Femur (tissue), 1 donor: ENCODE measurements at regions not wholly inside any gene's neighbourhood (a gene's known extent, or its start where the extent isn't known, plus 50 kb on each side); places are given as distances from the start of the nearest gene placed in this dataset.

Experiments
- DNase-seq: peaks from one replicate; pipeline ENCODE4 v3.0.0-alpha.2; 2017

- peak; percentile 48 for DNase-seq
Measured at GRCh38 chr13:23488442-23488841, 54.9 kb upstream of the SACS start.

- DNase-seq, result no peak
Measured at GRCh38 chr13:23496255-23496654, 62.8 kb upstream of the SACS start.

GRCh38 chr13:23497191-23497590 is 63.7 kb upstream of the SACS start:
- no peak for DNase-seq

- no peak for DNase-seq
Measured at GRCh38 chr13:23500849-23501248, 67.3 kb upstream of the SACS start.

GRCh38 chr13:23504180-23504579 is 66.0 kb upstream of the TNFRSF19 start:
- DNase-seq, result no peak

GRCh38 chr13:23505007-23505406 is 65.2 kb upstream of the TNFRSF19 start:
- no peak for DNase-seq

GRCh38 chr13:23506071-23506806 is 64.0 kb upstream of the TNFRSF19 start:
- DNase-seq, result peak; percentile 33

- DNase-seq, result no peak
Measured at GRCh38 chr13:23506807-23507291, 63.4 kb upstream of the TNFRSF19 start.

- no peak for DNase-seq
Measured at GRCh38 chr13:23509781-23510543, 60.2 kb upstream of the TNFRSF19 start.

- no peak for DNase-seq
Measured at GRCh38 chr13:23510544-23510916, 59.7 kb upstream of the TNFRSF19 start.

GRCh38 chr13:23510979-23511735 is 59.1 kb upstream of the TNFRSF19 start:
- peak; percentile 30 for DNase-seq

GRCh38 chr13:23512762-23513395 is 57.3 kb upstream of the TNFRSF19 start:
- no peak for DNase-seq

- no peak for DNase-seq
Measured at GRCh38 chr13:23513455-23513854, 56.8 kb upstream of the TNFRSF19 start.

GRCh38 chr13:23514076-23514475 is 56.1 kb upstream of the TNFRSF19 start:
- DNase-seq, result no peak

GRCh38 chr13:23515116-23515515 is 55.1 kb upstream of the TNFRSF19 start:
- DNase-seq, result no peak

- no peak for DNase-seq
Measured at GRCh38 chr13:23516190-23516589, 54.0 kb upstream of the TNFRSF19 start.

- no peak for DNase-seq
Measured at GRCh38 chr13:23516702-23517101, 53.5 kb upstream of the TNFRSF19 start.

- no peak for DNase-seq
Measured at GRCh38 chr13:23518231-23518630, 52.0 kb upstream of the TNFRSF19 start.
